ENCODE measurements at regions not wholly inside any gene's neighbourhood (a gene's known extent, or its start where the extent isn't known, plus 50 kb on each side); places are given as distances from the start of the nearest gene placed in this dataset.

GRCh38 chr15:70588613-70589012, 174.7 kb downstream of the UACA start:
- TF ChIP-seq CTCF (IDR thresholded peaks at IDR 0.05; ENCODE audit: low read depth, low read length, poor library complexity, severe bottlenecking) (no peak), EZH2phosphoT487 (IDR thresholded peaks at IDR 0.05; ENCODE audit: borderline replicate concordance, low read length) (no peak)
